Neural progenitor cell (in vitro differentiated cells): ENCODE measurements at regions not wholly inside any gene's neighbourhood (a gene's known extent, or its start where the extent isn't known, plus 50 kb on each side); places are given as distances from the start of the nearest gene placed in this dataset.

Experiments used
- DNase-seq: peaks from one replicate; pipeline ENCODE4 v3.0.0-alpha.2; 2016; ENCODE audit warnings: low spot score
- H2AFZ ChIP-seq: fragments of 200-600 bp; sonication (generic); replicated peaks from 2 replicates; pipeline ENCODE4 v1.6.1; 2016; ENCODE audit warnings: antibody characterized with exemption
- H3F3A ChIP-seq: fragments of 200-600 bp; sonication (generic); 2 replicates; pipeline ENCODE4 v1.6.1; 2016; ENCODE audit warnings: antibody characterized with exemption, low read depth
- H3K27ac ChIP-seq: fragments of 200-600 bp; sonication (generic); 2 replicates; pipeline ENCODE4 v1.5.1; 2016; ENCODE audit warnings: mild to moderate bottlenecking
- H3K27me3 ChIP-seq: fragments of 200-600 bp; sonication (generic); 2 replicates; pipeline ENCODE4 v1.6.1; 2016; ENCODE audit warnings: mild to moderate bottlenecking, moderate library complexity
- H3K36me3 ChIP-seq: fragments of 200-600 bp; sonication (generic); 2 replicates; pipeline ENCODE4 v1.5.1; 2016
- H3K4me1 ChIP-seq: fragments of 200-600 bp; sonication (generic); 2 replicates; pipeline ENCODE4 v1.6.1; 2016; ENCODE audit warnings: mixed run types
- H3K4me2 ChIP-seq: fragments of 200-600 bp; sonication (generic); 2 replicates; pipeline ENCODE4 v1.6.1; 2016
- H3K4me3 ChIP-seq: fragments of 200-600 bp; sonication (generic); 2 replicates; pipeline ENCODE4 v1.5.1; 2016
- H3K79me2 ChIP-seq: fragments of 200-600 bp; sonication (generic); 2 replicates; pipeline ENCODE4 v1.6.1; 2016; ENCODE audit warnings: low read depth
- H3K9ac ChIP-seq: fragments of 200-600 bp; sonication (generic); 2 replicates; pipeline ENCODE4 v1.6.1; 2016
- H3K9me3 ChIP-seq: fragments of 200-600 bp; sonication (generic); 2 replicates; pipeline ENCODE4 v1.5.1; 2016; ENCODE audit warnings: low read depth
- H4K20me1 ChIP-seq: fragments of 200-600 bp; sonication (generic); 2 replicates; pipeline ENCODE4 v1.6.1; 2016; ENCODE audit warnings: low read depth
- H3K27ac Mint-ChIP-seq: 3 replicates; pipeline ENCODE4 v1.8.0; 2021; ENCODE audit warnings: mixed read lengths
- H3K27me3 Mint-ChIP-seq: 2 replicates; pipeline ENCODE4 v1.8.0; 2022; ENCODE audit warnings: low read depth, mild to moderate bottlenecking, inconsistent platforms, moderate library complexity, mixed read lengths; ENCODE audit not compliant: insufficient read depth
- H3K36me3 Mint-ChIP-seq: 3 replicates; pipeline ENCODE4 v1.8.0; 2021; ENCODE audit warnings: mixed read lengths
- H3K4me1 Mint-ChIP-seq: 3 replicates; pipeline ENCODE4 v1.8.0; 2021; ENCODE audit warnings: mixed read lengths
- H3K4me3 Mint-ChIP-seq: 3 replicates; pipeline ENCODE4 v1.8.0; 2021; ENCODE audit warnings: mild to moderate bottlenecking, moderate library complexity, mixed read lengths
- H3K9me3 Mint-ChIP-seq: 3 replicates; pipeline ENCODE4 v1.8.0; 2020; ENCODE audit warnings: mixed read lengths
- CTCF ChIP-seq: fragments of 200-600 bp; sonication (generic); IDR thresholded peaks from 2 replicates; pipeline ENCODE4 v1.5.1; 2017; ENCODE audit warnings: antibody characterized with exemption, mild to moderate bottlenecking
- EZH2 ChIP-seq: fragments of 200-600 bp; sonication (generic); IDR thresholded peaks from 2 replicates; pipeline ENCODE4 v1.6.1; 2017; ENCODE audit warnings: antibody characterized with exemption, mild to moderate bottlenecking, moderate library complexity
- EZH2phosphoT487 ChIP-seq: fragments of 200-600 bp; sonication (generic); IDR thresholded peaks from 2 replicates; pipeline ENCODE4 v1.6.1; 2017; ENCODE audit warnings: antibody characterized with exemption

- Mint-ChIP-seq H3K4me1 (peaks cover 5% of the 10 kb centered on the region), H3K36me3 (no peaks in the 10 kb centered on the region), H3K27me3 (no peaks in the 10 kb centered on the region), H3K27ac (no peak overlapping the region), H3K9me3 (no peaks in the 10 kb centered on the region), H3K4me3 (no peak overlapping the region)
- Histone ChIP-seq H3K9me3 (no peaks in the 10 kb centered on the region), H3K79me2 (no peaks in the 10 kb centered on the region), H4K20me1 (no peaks in the 10 kb centered on the region), H3K36me3 (no peaks in the 10 kb centered on the region), H2AFZ (no peak overlapping the region), H3K27me3 (no peaks in the 10 kb centered on the region), H3K9ac (no peak overlapping the region), H3K27ac (no peak overlapping the region), H3K4me2 (no peak overlapping the region), H3K4me1 (no peaks in the 10 kb centered on the region), H3F3A (no peaks in the 10 kb centered on the region), H3K4me3 (no peak overlapping the region)
- TF ChIP-seq CTCF (no peak), EZH2 (no peak), EZH2phosphoT487 (no peak)
- no peak for DNase-seq
These were observed 91.4 kb upstream of the CCDC112 start for GRCh38 chr5:115387816-115388215.

GRCh38 chr5:115386657-115387056 is 90.2 kb upstream of the CCDC112 start:
- peaks cover 5% of the 10 kb centered on the region for H3K4me1 Mint-ChIP-seq
- H2AFZ ChIP-seq = no peak overlapping the region
- no peak for TF ChIP-seq EZH2
- TF ChIP-seq EZH2phosphoT487 = no peak
- TF ChIP-seq CTCF = no peak
- no peaks in the 10 kb centered on the region for H3K27me3 Mint-ChIP-seq
- DNase-seq = no peak
- H3K9me3 ChIP-seq = no peaks in the 10 kb centered on the region
- no peaks in the 10 kb centered on the region for H3K36me3 ChIP-seq
- H4K20me1 ChIP-seq = no peaks in the 10 kb centered on the region
- H3K27ac Mint-ChIP-seq = no peak overlapping the region
- H3F3A ChIP-seq = no peaks in the 10 kb centered on the region
- no peaks in the 10 kb centered on the region for H3K4me1 ChIP-seq
- no peaks in the 10 kb centered on the region for H3K9me3 Mint-ChIP-seq
- H3K27me3 ChIP-seq = no peaks in the 10 kb centered on the region
- H3K27ac ChIP-seq = no peak overlapping the region
- no peak overlapping the region for H3K4me2 ChIP-seq
- no peak overlapping the region for H3K4me3 ChIP-seq
- no peaks in the 10 kb centered on the region for H3K79me2 ChIP-seq
- H3K4me3 Mint-ChIP-seq = no peak overlapping the region
- H3K9ac ChIP-seq = no peak overlapping the region
- no peaks in the 10 kb centered on the region for H3K36me3 Mint-ChIP-seq

GRCh38 chr5:115384587-115385375 is 88.3 kb upstream of the CCDC112 start:
- Histone ChIP-seq H3K4me3 (no peak overlapping the region), H3K9me3 (no peaks in the 10 kb centered on the region), H2AFZ (no peak overlapping the region), H3K27me3 (no peaks in the 10 kb centered on the region), H3F3A (no peaks in the 10 kb centered on the region), H3K9ac (no peak overlapping the region), H3K79me2 (no peaks in the 10 kb centered on the region), H3K4me2 (no peak overlapping the region), H3K27ac (no peak overlapping the region), H3K36me3 (no peaks in the 10 kb centered on the region), H4K20me1 (no peaks in the 10 kb centered on the region), H3K4me1 (no peaks in the 10 kb centered on the region)
- DNase-seq = no peak
- H3K4me3 Mint-ChIP-seq = no peak overlapping the region
- H3K27ac Mint-ChIP-seq = no peak overlapping the region
- H3K4me1 Mint-ChIP-seq = peaks cover 5% of the 10 kb centered on the region
- no peaks in the 10 kb centered on the region for H3K27me3 Mint-ChIP-seq
- H3K9me3 Mint-ChIP-seq = no peaks in the 10 kb centered on the region
- no peaks in the 10 kb centered on the region for H3K36me3 Mint-ChIP-seq
- TF ChIP-seq EZH2phosphoT487 (no peak), CTCF (no peak), EZH2 (no peak)
